ENCODE measurements at regions not wholly inside any gene's neighbourhood (a gene's known extent, or its start where the extent isn't known, plus 50 kb on each side); places are given as distances from the start of the nearest gene placed in this dataset.

GRCh38 chr7:28361551-28361950 lies 50.8 kb upstream of the CREB5 start:
- Histone ChIP-seq H3K4me1 (no peaks in the 10 kb centered on the region), H3K9me3 (0 out of 2 replicates have a peak, but pooled peaks cover 4% of the 10 kb centered on the region), H3K36me3 (ENCODE audit: control insufficient read depth, insufficient read depth, low read length) (no peaks in the 10 kb centered on the region), H3K4me3 (ENCODE audit: low read depth, low read length) (no peak overlapping the region), H3K27me3 (replicated peaks; ENCODE audit: control insufficient read depth, insufficient read depth, low read length) (no peaks in the 10 kb centered on the region; the same call in 1 of the 2 replicates)
- Mint-ChIP-seq H3K4me1 (ENCODE audit: low read depth, unreplicated experiment) (peaks cover 6% of the 10 kb centered on the region), H3K27me3 (ENCODE audit: insufficient read depth, unreplicated experiment) (peaks cover 6% of the 10 kb centered on the region), H3K9me3 (ENCODE audit: unreplicated experiment) (peaks cover 18% of the 10 kb centered on the region), H3K4me3 (ENCODE audit: unreplicated experiment) (no peak overlapping the region), H3K27ac (ENCODE audit: unreplicated experiment) (no peak overlapping the region), H3K36me3 (ENCODE audit: insufficient read depth, unreplicated experiment) (no peaks in the 10 kb centered on the region)
- ChIA-PET POLR2A (no interaction called here), CTCF (no interaction called here)
- TF ChIP-seq CTCF (IDR thresholded peaks at IDR 0.05; ENCODE audit: insufficient read depth in 1 of 2, low read depth in 1 of 2, low read length in 1 of 2, severe bottlenecking in 1 of 2, unreplicated experiment in 1 of 2): no peak
- DNase-seq: no peak
- intact Hi-C loops (cut with micrococcal nuclease; ENCODE audit: unreplicated experiment): loop anchor here (5.0 kb wide), 1 partner anchor 64 kb away; no protein-coding TSS in a partner anchor
- no TSS peak for BruUV-seq (replicated peaks)

GRCh38 chr7:28362182-28362581 lies 50.1 kb upstream of the CREB5 start:
- no TSS peak for BruUV-seq (replicated peaks)
- intact Hi-C loops (cut with micrococcal nuclease; ENCODE audit: unreplicated experiment): loop anchor here (5.0 kb wide), 1 partner anchor 65 kb away; no protein-coding TSS in a partner anchor
- POLR2A ChIA-PET: no interaction called here
- H3K36me3 Mint-ChIP-seq (ENCODE audit: insufficient read depth, unreplicated experiment): no peaks in the 10 kb centered on the region
- Histone ChIP-seq H3K4me3 (ENCODE audit: low read depth, low read length) (no peak overlapping the region), H3K9me3 (0 out of 2 replicates have a peak, but pooled peaks cover 4% of the 10 kb centered on the region), H3K27me3 (replicated peaks; ENCODE audit: control insufficient read depth, insufficient read depth, low read length) (no peaks in the 10 kb centered on the region; the same call in 1 of the 2 replicates), H3K4me1 (no peaks in the 10 kb centered on the region), H3K36me3 (ENCODE audit: control insufficient read depth, insufficient read depth, low read length) (no peaks in the 10 kb centered on the region)
- peaks cover 6% of the 10 kb centered on the region for H3K27me3 Mint-ChIP-seq (ENCODE audit: insufficient read depth, unreplicated experiment)
- CTCF ChIA-PET: interaction anchor here (0.6 to 1.0 kb wide), 2 partner anchors 17 to 249 kb away, joined by 3 to 4 read pairs; no protein-coding TSS in a partner anchor
- DNase-seq: no peak
- TF ChIP-seq CTCF (IDR thresholded peaks at IDR 0.05; ENCODE audit: insufficient read depth in 1 of 2, low read depth in 1 of 2, low read length in 1 of 2, severe bottlenecking in 1 of 2, unreplicated experiment in 1 of 2): no peak
- H3K27ac Mint-ChIP-seq (ENCODE audit: unreplicated experiment): no peak overlapping the region
- H3K4me1 Mint-ChIP-seq (ENCODE audit: low read depth, unreplicated experiment): peaks cover 6% of the 10 kb centered on the region
- no peak overlapping the region for H3K4me3 Mint-ChIP-seq (ENCODE audit: unreplicated experiment)
- peaks cover 18% of the 10 kb centered on the region for H3K9me3 Mint-ChIP-seq (ENCODE audit: unreplicated experiment)
